ENCODE measurements at regions not wholly inside any gene's neighbourhood (a gene's known extent, or its start where the extent isn't known, plus 50 kb on each side); places are given as distances from the start of the nearest gene placed in this dataset.

DNA sequence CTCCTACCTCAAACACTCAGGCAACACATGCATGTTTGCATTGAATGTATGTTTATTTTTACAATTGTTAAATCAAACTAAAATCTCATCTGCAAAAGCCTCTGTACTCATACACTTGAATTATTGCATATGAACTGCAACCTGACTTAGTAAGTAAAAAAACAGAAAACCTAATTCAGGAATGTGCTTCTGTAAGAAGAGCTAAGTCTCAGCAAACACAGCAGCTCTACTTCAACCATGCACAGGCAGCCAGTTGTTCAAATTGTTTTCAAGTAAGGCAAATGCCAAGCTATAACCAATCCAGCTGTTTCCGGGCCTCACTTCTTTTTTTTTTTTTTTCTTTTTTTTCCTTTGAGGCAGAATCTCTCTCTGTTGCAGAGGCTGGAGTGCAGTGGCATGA is 93.5 kb upstream of the MALRD1 start:
- Histone ChIP-seq H3K9me2 (replicated peaks; ENCODE audit: low read length) (no peaks in the 10 kb centered on the region), H3K36me3 (ENCODE audit: low read depth, low read length) (no peaks in the 10 kb centered on the region), H3K9me3 (ENCODE audit: low read length) (no peaks in the 10 kb centered on the region), H3K9ac (ENCODE audit: low read length) (no peak overlapping the region), H3K27ac (ENCODE audit: low read length) (no peak overlapping the region), H3K4me3 (ENCODE audit: low read length) (no peak overlapping the region), H3K79me2 (ENCODE audit: low read length) (no peaks in the 10 kb centered on the region), H2AFZ (ENCODE audit: low read length) (no peak overlapping the region), H4K20me1 (ENCODE audit: low read length) (no peaks in the 10 kb centered on the region), H3K4me2 (ENCODE audit: low read length) (no peak overlapping the region), H3K4me1 (ENCODE audit: insufficient read depth, low read length) (no peaks in the 10 kb centered on the region), H3F3A (ENCODE audit: low read length, unreplicated experiment) (no peaks in the 10 kb centered on the region), H3K27me3 (ENCODE audit: low read length) (no peaks in the 10 kb centered on the region)
- CTCF ChIA-PET: no interaction called here
- DNase-seq (no peak), ATAC-seq (no peak)
- POLR2A ChIA-PET (ENCODE audit: unreplicated experiment): no interaction called here
- BruUV-seq (replicated peaks): no TSS peak
- intact Hi-C loops (cut with micrococcal nuclease): no loop called here
- no peak for TF ChIP-seq EZH2 (IDR thresholded peaks at IDR 0.05; ENCODE audit: low read length, unreplicated experiment)
- TF ChIP-seq, protein P1, sequence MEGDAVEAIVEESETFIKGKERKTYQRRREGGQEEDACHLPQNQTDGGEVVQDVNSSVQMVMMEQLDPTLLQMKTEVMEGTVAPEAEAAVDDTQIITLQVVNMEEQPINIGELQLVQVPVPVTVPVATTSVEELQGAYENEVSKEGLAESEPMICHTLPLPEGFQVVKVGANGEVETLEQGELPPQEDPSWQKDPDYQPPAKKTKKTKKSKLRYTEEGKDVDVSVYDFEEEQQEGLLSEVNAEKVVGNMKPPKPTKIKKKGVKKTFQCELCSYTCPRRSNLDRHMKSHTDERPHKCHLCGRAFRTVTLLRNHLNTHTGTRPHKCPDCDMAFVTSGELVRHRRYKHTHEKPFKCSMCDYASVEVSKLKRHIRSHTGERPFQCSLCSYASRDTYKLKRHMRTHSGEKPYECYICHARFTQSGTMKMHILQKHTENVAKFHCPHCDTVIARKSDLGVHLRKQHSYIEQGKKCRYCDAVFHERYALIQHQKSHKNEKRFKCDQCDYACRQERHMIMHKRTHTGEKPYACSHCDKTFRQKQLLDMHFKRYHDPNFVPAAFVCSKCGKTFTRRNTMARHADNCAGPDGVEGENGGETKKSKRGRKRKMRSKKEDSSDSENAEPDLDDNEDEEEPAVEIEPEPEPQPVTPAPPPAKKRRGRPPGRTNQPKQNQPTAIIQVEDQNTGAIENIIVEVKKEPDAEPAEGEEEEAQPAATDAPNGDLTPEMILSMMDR (conservative IDR thresholded peaks at IDR 0.05; ENCODE audit: low read depth, low read length): no peak

DNA sequence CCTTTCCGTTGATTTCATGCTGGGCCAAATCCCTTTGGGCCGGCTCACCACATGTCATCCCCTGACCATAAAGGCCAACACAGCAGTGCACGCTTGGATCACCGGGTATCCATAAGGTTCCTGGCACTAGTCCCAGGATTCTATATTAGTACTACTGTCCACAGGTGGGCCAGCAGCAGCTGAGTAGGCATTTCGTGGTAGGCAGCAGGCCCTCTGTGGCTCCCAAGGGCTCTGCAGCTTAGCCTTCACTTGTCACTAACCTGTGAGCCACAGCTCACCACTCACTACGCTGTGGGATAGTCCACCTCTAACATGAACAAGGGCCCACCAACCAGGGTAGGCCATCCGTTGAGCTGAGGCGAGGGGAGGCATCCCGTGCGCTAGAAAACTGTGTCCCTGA is 89.2 kb upstream of the MALRD1 start:
- intact Hi-C loops (cut with micrococcal nuclease): no loop called here
- Histone ChIP-seq H2AFZ (ENCODE audit: low read length) (no peak overlapping the region), H3K36me3 (ENCODE audit: low read depth, low read length) (no peaks in the 10 kb centered on the region), H3K9me3 (ENCODE audit: low read length) (no peaks in the 10 kb centered on the region), H3K9ac (ENCODE audit: low read length) (no peak overlapping the region), H3F3A (ENCODE audit: low read length, unreplicated experiment) (no peaks in the 10 kb centered on the region), H3K4me3 (ENCODE audit: low read length) (no peak overlapping the region), H3K27ac (ENCODE audit: low read length) (no peak overlapping the region), H3K79me2 (ENCODE audit: low read length) (no peaks in the 10 kb centered on the region), H3K27me3 (ENCODE audit: low read length) (no peaks in the 10 kb centered on the region), H4K20me1 (ENCODE audit: low read length) (no peaks in the 10 kb centered on the region), H3K4me2 (ENCODE audit: low read length) (no peak overlapping the region), H3K4me1 (ENCODE audit: insufficient read depth, low read length) (no peaks in the 10 kb centered on the region), H3K9me2 (replicated peaks; ENCODE audit: low read length) (no peaks in the 10 kb centered on the region)
- CTCF ChIA-PET: no interaction called here
- DNase-seq: no peak
- no peak for ATAC-seq
- TF ChIP-seq EZH2phosphoT487 (IDR thresholded peaks at IDR 0.05; ENCODE audit: borderline replicate concordance, low read length) (no peak), EZH2 (IDR thresholded peaks at IDR 0.05; ENCODE audit: low read length, unreplicated experiment) (no peak)
- TF ChIP-seq, protein P1 (conservative IDR thresholded peaks at IDR 0.05; ENCODE audit: low read depth, low read length): no peak
- no TSS peak for BruUV-seq (replicated peaks)
- POLR2A ChIA-PET (ENCODE audit: unreplicated experiment): no interaction called here

DNA sequence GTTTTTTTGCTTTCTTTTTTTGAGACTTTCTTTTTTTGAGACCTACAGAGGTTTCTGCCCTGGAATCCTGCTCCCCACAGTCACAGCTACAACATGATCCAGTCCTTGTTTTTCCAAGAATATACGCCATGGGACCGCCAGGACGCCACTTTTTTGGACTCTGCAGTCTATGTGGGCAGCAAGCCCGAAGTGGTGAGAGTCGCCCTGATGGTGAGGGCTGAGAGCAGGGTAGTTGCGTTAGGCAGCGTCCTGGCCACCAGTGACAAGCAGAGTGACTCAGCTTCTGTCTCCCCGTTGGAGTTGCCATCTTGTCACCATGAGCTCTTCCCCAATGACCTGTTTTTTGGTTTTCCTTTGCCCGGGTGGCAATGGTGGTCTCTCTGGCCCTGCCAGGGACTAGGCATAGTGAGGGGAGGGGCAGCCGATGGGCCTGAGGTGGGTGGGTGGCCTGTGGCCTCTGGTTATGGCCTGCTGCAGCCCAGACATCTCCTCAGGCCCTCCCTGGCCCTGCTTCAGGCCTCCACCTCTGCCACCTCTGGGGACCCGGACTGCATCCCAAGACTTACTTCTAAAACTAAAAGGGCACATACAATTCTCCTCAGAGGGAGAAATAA is 88.0 kb upstream of the MALRD1 start:
- no peak overlapping the region for H3K4me3 ChIP-seq (ENCODE audit: low read length)
- POLR2A ChIA-PET (ENCODE audit: unreplicated experiment): no interaction called here

More for the DNA sequence above, 88.0 kb upstream of the MALRD1 start:
- BruUV-seq (replicated peaks): no TSS peak
- Histone ChIP-seq H2AFZ (ENCODE audit: low read length) (no peak overlapping the region), H3K9me2 (replicated peaks; ENCODE audit: low read length) (no peaks in the 10 kb centered on the region), H3K36me3 (ENCODE audit: low read depth, low read length) (no peaks in the 10 kb centered on the region), H3K27ac (ENCODE audit: low read length) (no peak overlapping the region), H3K4me2 (ENCODE audit: low read length) (no peak overlapping the region), H3K9me3 (ENCODE audit: low read length) (no peaks in the 10 kb centered on the region), H3K79me2 (ENCODE audit: low read length) (no peaks in the 10 kb centered on the region), H3K27me3 (ENCODE audit: low read length) (no peaks in the 10 kb centered on the region), H3F3A (ENCODE audit: low read length, unreplicated experiment) (no peaks in the 10 kb centered on the region), H4K20me1 (ENCODE audit: low read length) (no peaks in the 10 kb centered on the region), H3K4me1 (ENCODE audit: insufficient read depth, low read length) (no peaks in the 10 kb centered on the region), H3K9ac (ENCODE audit: low read length) (no peak overlapping the region)
- CTCF ChIA-PET: no interaction called here
- TF ChIP-seq, protein P1 (conservative IDR thresholded peaks at IDR 0.05; ENCODE audit: low read depth, low read length): no peak
- TF ChIP-seq EZH2phosphoT487 (IDR thresholded peaks at IDR 0.05; ENCODE audit: borderline replicate concordance, low read length) (no peak), EZH2 (IDR thresholded peaks at IDR 0.05; ENCODE audit: low read length, unreplicated experiment) (no peak)
- intact Hi-C loops (cut with micrococcal nuclease): no loop called here
- DNase-seq (no peak), ATAC-seq (no peak)
